ENCODE measurements at regions not wholly inside any gene's neighbourhood (a gene's known extent, or its start where the extent isn't known, plus 50 kb on each side); places are given as distances from the start of the nearest gene placed in this dataset.

- Histone ChIP-seq H3K36me3 (no peaks in the 10 kb centered on the region), H3K4me1 (no peaks in the 10 kb centered on the region), H3K27me3 (ENCODE audit: low read depth) (no peaks in the 10 kb centered on the region), H3K4me3 (no peak overlapping the region), H3K27ac (no peak overlapping the region), H3K9me3 (no peaks in the 10 kb centered on the region)
- DNase-seq: no peak
- intact Hi-C loops (cut with DNase I): no loop called here
- no peak for ATAC-seq
- TF ChIP-seq CTCF (IDR thresholded peaks at IDR 0.05): no peak
Observed at GRCh38 chr15:53171571-53171970, 381.4 kb upstream of the ONECUT1 start.

- intact Hi-C loops (cut with DNase I): no loop called here
- no peaks in the 10 kb centered on the region for H3K27me3 ChIP-seq (ENCODE audit: low read depth)
- H3K27ac ChIP-seq: no peak overlapping the region
- no peaks in the 10 kb centered on the region for H3K9me3 ChIP-seq
- no peak for TF ChIP-seq CTCF (IDR thresholded peaks at IDR 0.05)
- H3K36me3 ChIP-seq: no peaks in the 10 kb centered on the region
- ATAC-seq (no peak), DNase-seq (no peak)
- H3K4me1 ChIP-seq: no peaks in the 10 kb centered on the region
- no peak overlapping the region for H3K4me3 ChIP-seq
Observed at GRCh38 chr15:53166684-53167201, 376.6 kb upstream of the ONECUT1 start.

GRCh38 chr15:53165988-53166683 lies 376.0 kb upstream of the ONECUT1 start:
- H3K4me1 ChIP-seq: no peaks in the 10 kb centered on the region
- intact Hi-C loops (cut with DNase I): no loop called here
- ATAC-seq (no peak), DNase-seq (no peak)
- H3K27ac ChIP-seq: no peak overlapping the region
- TF ChIP-seq CTCF (IDR thresholded peaks at IDR 0.05): no peak
- no peak overlapping the region for H3K4me3 ChIP-seq
- no peaks in the 10 kb centered on the region for H3K27me3 ChIP-seq (ENCODE audit: low read depth)
- H3K36me3 ChIP-seq: no peaks in the 10 kb centered on the region
- H3K9me3 ChIP-seq: no peaks in the 10 kb centered on the region

GRCh38 chr15:53160092-53160704 lies 370.1 kb upstream of the ONECUT1 start:
- Histone ChIP-seq H3K27me3 (ENCODE audit: low read depth) (no peaks in the 10 kb centered on the region), H3K9me3 (no peaks in the 10 kb centered on the region), H3K4me1 (no peaks in the 10 kb centered on the region), H3K4me3 (no peak overlapping the region), H3K36me3 (no peaks in the 10 kb centered on the region), H3K27ac (no peak overlapping the region)
- no peak for TF ChIP-seq CTCF (IDR thresholded peaks at IDR 0.05)
- ATAC-seq (no peak), DNase-seq (no peak)
- intact Hi-C loops (cut with DNase I): no loop called here

GRCh38 chr15:53159458-53159857 lies 369.3 kb upstream of the ONECUT1 start:
- Histone ChIP-seq H3K4me1 (no peaks in the 10 kb centered on the region), H3K9me3 (no peaks in the 10 kb centered on the region), H3K4me3 (no peak overlapping the region), H3K27me3 (ENCODE audit: low read depth) (no peaks in the 10 kb centered on the region), H3K27ac (no peak overlapping the region), H3K36me3 (no peaks in the 10 kb centered on the region)
- no peak for TF ChIP-seq CTCF (IDR thresholded peaks at IDR 0.05)
- ATAC-seq (no peak), DNase-seq (no peak)
- intact Hi-C loops (cut with DNase I): no loop called here

Measured in lower lobe of right lung (tissue), 2 donors.